Urinary bladder (tissue), 3 donors: ENCODE measurements at regions not wholly inside any gene's neighbourhood (a gene's known extent, or its start where the extent isn't known, plus 50 kb on each side); places are given as distances from the start of the nearest gene placed in this dataset.

Source experiments
- DNase-seq: peaks from one replicate; pipeline ENCODE4 v3.0.0-alpha.2; 2015; ENCODE audit errors: extremely low spot score
- H3K27ac ChIP-seq: one replicate; pipeline ENCODE4 v1.5.1; 2013; ENCODE audit warnings: low read depth, mild to moderate bottlenecking, moderate library complexity
- H3K36me3 ChIP-seq: one replicate; pipeline ENCODE4 v1.6.1; 2013; ENCODE audit warnings: mild to moderate bottlenecking, moderate library complexity; ENCODE audit not compliant: insufficient read depth
- H3K4me1 ChIP-seq: one replicate; pipeline ENCODE4 v1.6.1; 2013; ENCODE audit warnings: mild to moderate bottlenecking, moderate library complexity; ENCODE audit not compliant: insufficient read depth
- H3K4me3 ChIP-seq: one replicate; pipeline ENCODE4 v1.5.1; 2013; ENCODE audit warnings: low read depth, low read length
- WGBS: extraction: QIAGEN DNeasy Blood & Tissue Kit; methylation state at CpG from one replicate; pipeline ENCODE4 v1.1.7; 2013; 5-methylcytosine and 5-hydroxymethylcytosine counted together
- donor health status: healthy with polysubstance abuse.
- donor health status: healthy.

GRCh38 chr3:102757950-102758349 is 323.1 kb downstream of the ZPLD1 start:
- Histone ChIP-seq H3K27ac (no peak overlapping the region), H3K4me3 (no peak overlapping the region), H3K36me3 (no peaks in the 10 kb centered on the region), H3K4me1 (no peaks in the 10 kb centered on the region)
- WGBS, result 94% methylated on average over 2 of the region's 2 CpGs
- no peak for DNase-seq

- no peak for DNase-seq
- 79% methylated on average over 2 of the region's 2 CpGs for WGBS
- Histone ChIP-seq H3K4me1 (no peaks in the 10 kb centered on the region), H3K36me3 (no peaks in the 10 kb centered on the region), H3K4me3 (no peak overlapping the region), H3K27ac (no peak overlapping the region)
These were observed 327.0 kb downstream of the ZPLD1 start for GRCh38 chr3:102761766-102762165.

- no peaks in the 10 kb centered on the region for H3K4me1 ChIP-seq
- no peak for DNase-seq
- no peak overlapping the region for H3K4me3 ChIP-seq
- 80% methylated on average over 3 of the region's 3 CpGs for WGBS
- no peaks in the 10 kb centered on the region for H3K36me3 ChIP-seq
- H3K27ac ChIP-seq, result no peak overlapping the region
These were observed 356.0 kb downstream of the ZPLD1 start for GRCh38 chr3:102790747-102791325.

GRCh38 chr3:102791641-102792589 is 357.1 kb downstream of the ZPLD1 start:
- 57% methylated on average over 7 of the region's 7 CpGs for WGBS
- Histone ChIP-seq H3K27ac (no peak overlapping the region), H3K36me3 (no peaks in the 10 kb centered on the region), H3K4me1 (no peaks in the 10 kb centered on the region), H3K4me3 (no peak overlapping the region)
- DNase-seq, result no peak

GRCh38 chr3:102796804-102797203 is 362.0 kb downstream of the ZPLD1 start:
- H3K27ac ChIP-seq, result no peak overlapping the region
- H3K4me3 ChIP-seq, result no peak overlapping the region
- H3K36me3 ChIP-seq, result no peaks in the 10 kb centered on the region
- H3K4me1 ChIP-seq, result no peaks in the 10 kb centered on the region
- DNase-seq, result no peak
- 36% methylated on average over 4 of the region's 4 CpGs for WGBS

GRCh38 chr3:102802819-102803420 is 368.1 kb downstream of the ZPLD1 start:
- no peak overlapping the region for H3K27ac ChIP-seq
- H3K36me3 ChIP-seq, result peaks cover 1% of the 10 kb centered on the region
- no peak overlapping the region for H3K4me3 ChIP-seq
- no peaks in the 10 kb centered on the region for H3K4me1 ChIP-seq
- no peak for DNase-seq
- 84% methylated on average over 1 of the region's 1 CpG for WGBS

GRCh38 chr3:102810937-102811336 is 376.1 kb downstream of the ZPLD1 start:
- Histone ChIP-seq H3K27ac (no peak overlapping the region), H3K4me3 (no peak overlapping the region), H3K36me3 (no peaks in the 10 kb centered on the region), H3K4me1 (no peaks in the 10 kb centered on the region)
- 58% methylated on average over 1 of the region's 1 CpG for WGBS
- DNase-seq, result no peak

GRCh38 chr3:102826636-102827035 is 391.8 kb downstream of the ZPLD1 start:
- 54% methylated on average over 3 of the region's 3 CpGs for WGBS
- H3K27ac ChIP-seq, result no peak overlapping the region
- no peak overlapping the region for H3K4me3 ChIP-seq
- no peak for DNase-seq
- no peaks in the 10 kb centered on the region for H3K4me1 ChIP-seq
- peaks cover 2% of the 10 kb centered on the region for H3K36me3 ChIP-seq

- H3K27ac ChIP-seq, result no peak overlapping the region
- DNase-seq, result no peak
- peaks cover 2% of the 10 kb centered on the region for H3K36me3 ChIP-seq
- no peaks in the 10 kb centered on the region for H3K4me1 ChIP-seq
- no peak overlapping the region for H3K4me3 ChIP-seq
These were observed 392.6 kb downstream of the ZPLD1 start for GRCh38 chr3:102827386-102827785.

- H3K36me3 ChIP-seq, result peaks cover 2% of the 10 kb centered on the region
- 98% methylated on average over 4 of the region's 4 CpGs for WGBS
- no peak overlapping the region for H3K4me3 ChIP-seq
- no peak for DNase-seq
- no peak overlapping the region for H3K27ac ChIP-seq
- H3K4me1 ChIP-seq, result no peaks in the 10 kb centered on the region
These were observed 395.6 kb downstream of the ZPLD1 start for GRCh38 chr3:102830415-102830814.

GRCh38 chr3:102841866-102842265 is 407.1 kb downstream of the ZPLD1 start:
- no peak for DNase-seq
- Histone ChIP-seq H3K36me3 (no peaks in the 10 kb centered on the region), H3K4me3 (no peak overlapping the region), H3K27ac (no peak overlapping the region), H3K4me1 (no peaks in the 10 kb centered on the region)
- WGBS, result 79% methylated on average over 6 of the region's 6 CpGs

- no peak for DNase-seq
- H3K4me1 ChIP-seq, result no peaks in the 10 kb centered on the region
- H3K36me3 ChIP-seq, result no peaks in the 10 kb centered on the region
- H3K4me3 ChIP-seq, result no peak overlapping the region
- no peak overlapping the region for H3K27ac ChIP-seq
- WGBS, result 93% methylated on average over 2 of the region's 2 CpGs
These were observed 432.0 kb downstream of the ZPLD1 start for GRCh38 chr3:102866845-102867244.

- Histone ChIP-seq H3K36me3 (no peaks in the 10 kb centered on the region), H3K4me1 (no peaks in the 10 kb centered on the region), H3K27ac (no peak overlapping the region), H3K4me3 (no peak overlapping the region)
- 62% methylated on average over 2 of the region's 2 CpGs for WGBS
- DNase-seq, result no peak
These were observed 448.7 kb downstream of the ZPLD1 start for GRCh38 chr3:102883515-102883914.

- whole genome bisulfite sequencing, result 77% methylated on average over 1 of the region's 1 CpG
- no peaks in the 10 kb centered on the region for H3K36me3 ChIP-seq
- H3K4me1 ChIP-seq, result no peaks in the 10 kb centered on the region
- no peak overlapping the region for H3K4me3 ChIP-seq
- DNase-seq, result no peak
- H3K27ac ChIP-seq, result no peak overlapping the region
These were observed 450.5 kb downstream of the ZPLD1 start for GRCh38 chr3:102885289-102885688.
